Gastroesophageal sphincter (tissue), 4 donors: ENCODE measurements at regions not wholly inside any gene's neighbourhood (a gene's known extent, or its start where the extent isn't known, plus 50 kb on each side); places are given as distances from the start of the nearest gene placed in this dataset.

Experiments
- ATAC-seq: fragments of 150-250 bp; one replicate; pipeline ENCODE4 v1.9.1; 2016; ENCODE audit warnings: mild to moderate bottlenecking, moderate library complexity
- H3K27ac ChIP-seq, 4 donors: fragments of 200-600 bp; sonication (generic) in 3 of 4; 1 replicate in 3 of 4; 2 replicates in 1 of 4; pipeline ENCODE4 v1.5.1; 2016 to 2019
- H3K27me3 ChIP-seq: fragments of 200-600 bp; sonication (generic); one replicate; pipeline ENCODE4 v1.5.1; 2019
- H3K36me3 ChIP-seq, 2 donors: fragments of 200-600 bp; sonication (generic); one replicate each; pipeline ENCODE4 v1.5.1; 2019; ENCODE audit warnings: control low read depth in 1 of 2
- H3K4me1 ChIP-seq, 3 donors: fragments of 200-600 bp; sonication (generic); 1 replicate in 2 of 3; 2 replicates in 1 of 3; pipeline ENCODE4 v1.5.1; 2016 to 2019; ENCODE audit warnings: control low read depth in 2 of 3
- H3K4me3 ChIP-seq, 2 donors: fragments of 200-600 bp; sonication (generic); one replicate each; pipeline ENCODE4 v1.5.1; 2019; ENCODE audit warnings: mild to moderate bottlenecking in 1 of 2, moderate library complexity in 1 of 2
- H3K9me3 ChIP-seq, 3 donors: fragments of 200-600 bp; sonication (generic); one replicate each; pipeline ENCODE4 v1.5.1; 2017 to 2019; ENCODE audit warnings: control low read depth in 2 of 3
- EP300 ChIP-seq: sonication (generic); formaldehyde crosslinking; IDR thresholded peaks from one replicate; pipeline ENCODE4 v1.6.1; 2017; ENCODE audit warnings: antibody characterized with exemption, mild to moderate bottlenecking
- POLR2A ChIP-seq, 2 donors: fragments of 450-650 bp; IDR thresholded peaks; one replicate each; pipeline ENCODE4 v1.6.1; 2017; ENCODE audit warnings: antibody characterized with exemption in 2 of 2, mild to moderate bottlenecking in 2 of 2, moderate library complexity in 1 of 2
- POLR2AphosphoS5 ChIP-seq: sonication (generic); formaldehyde crosslinking; IDR thresholded peaks from one replicate; pipeline ENCODE4 v1.6.1; 2017; ENCODE audit warnings: antibody characterized with exemption
- WGBS, 2 donors: methylation state at CpG; one replicate each; pipeline ENCODE4 v1.1.5; 2018; ENCODE audit warnings: low coverage in 1 of 2; 5-methylcytosine and 5-hydroxymethylcytosine counted together
- TF ChIP-seq, protein P1 (sequence below), 4 experiments: fragments of 200-600 bp in 2 of 4; fragments of 450-650 bp in 2 of 4; sonication (generic) in 1 of 4; IDR thresholded peaks; one replicate each; pipeline ENCODE4 v1.5.1; 2017 to 2019; ENCODE audit warnings: antibody characterized with exemption in 4 of 4, mild to moderate bottlenecking in 2 of 4, moderate library complexity in 2 of 4

DNA sequence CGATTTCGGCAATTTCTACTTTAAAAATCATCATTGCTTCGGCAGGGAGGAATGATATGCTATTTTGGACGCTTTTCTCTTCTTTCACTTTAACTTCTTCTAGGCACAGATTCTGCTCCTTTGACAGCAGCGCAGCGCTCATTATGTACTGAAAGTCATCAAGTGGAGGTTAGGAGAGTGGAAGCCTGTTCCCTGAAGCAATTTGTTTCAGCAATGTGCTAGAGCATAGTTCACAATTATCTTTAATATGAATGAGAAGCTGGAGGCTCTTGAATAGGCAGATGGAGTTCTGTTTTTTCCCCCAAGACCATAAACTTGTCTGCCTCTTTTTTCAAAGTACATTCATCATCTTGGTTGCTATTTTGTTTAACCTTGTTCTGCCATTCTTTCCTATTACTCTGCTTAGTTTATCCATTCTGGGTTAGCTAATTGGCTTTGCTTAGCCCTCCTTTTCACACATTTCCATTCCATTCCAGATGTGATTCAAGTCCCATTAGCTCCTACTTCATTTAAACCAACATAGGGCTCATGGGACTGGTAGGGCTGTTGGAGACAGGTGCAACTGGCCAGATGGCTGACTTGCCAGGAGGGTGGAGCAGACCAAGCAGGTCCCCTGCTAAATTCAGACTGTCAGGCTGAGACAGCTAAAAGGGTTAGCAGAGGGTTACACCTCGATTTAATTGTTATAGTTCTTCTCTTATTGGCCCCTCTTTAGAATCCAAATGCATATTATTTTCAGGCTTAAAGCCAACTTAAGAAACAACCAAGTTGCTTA, 534.7 kb upstream of the CBLB start:
- H3K4me3 ChIP-seq = no peak overlapping the region
- H3K36me3 ChIP-seq = no peaks in the 10 kb centered on the region
- ATAC-seq = no peak
- no peaks in the 10 kb centered on the region for H3K9me3 ChIP-seq
- no peak overlapping the region for H3K27ac ChIP-seq
- no peaks in the 10 kb centered on the region for H3K27me3 ChIP-seq
- H3K4me1 ChIP-seq = peaks cover 0 to 15% (median 0%) of the 10 kb centered on the region in 3 donors
- 63 to 93% methylated on average over 7 of the region's 7 CpGs for WGBS, 2 donors
- no peak for TF ChIP-seq POLR2A (IDR thresholded peaks at IDR 0.05)
- no peak for TF ChIP-seq POLR2AphosphoS5
- TF ChIP-seq EP300 = no peak
- TF ChIP-seq, protein P1, sequence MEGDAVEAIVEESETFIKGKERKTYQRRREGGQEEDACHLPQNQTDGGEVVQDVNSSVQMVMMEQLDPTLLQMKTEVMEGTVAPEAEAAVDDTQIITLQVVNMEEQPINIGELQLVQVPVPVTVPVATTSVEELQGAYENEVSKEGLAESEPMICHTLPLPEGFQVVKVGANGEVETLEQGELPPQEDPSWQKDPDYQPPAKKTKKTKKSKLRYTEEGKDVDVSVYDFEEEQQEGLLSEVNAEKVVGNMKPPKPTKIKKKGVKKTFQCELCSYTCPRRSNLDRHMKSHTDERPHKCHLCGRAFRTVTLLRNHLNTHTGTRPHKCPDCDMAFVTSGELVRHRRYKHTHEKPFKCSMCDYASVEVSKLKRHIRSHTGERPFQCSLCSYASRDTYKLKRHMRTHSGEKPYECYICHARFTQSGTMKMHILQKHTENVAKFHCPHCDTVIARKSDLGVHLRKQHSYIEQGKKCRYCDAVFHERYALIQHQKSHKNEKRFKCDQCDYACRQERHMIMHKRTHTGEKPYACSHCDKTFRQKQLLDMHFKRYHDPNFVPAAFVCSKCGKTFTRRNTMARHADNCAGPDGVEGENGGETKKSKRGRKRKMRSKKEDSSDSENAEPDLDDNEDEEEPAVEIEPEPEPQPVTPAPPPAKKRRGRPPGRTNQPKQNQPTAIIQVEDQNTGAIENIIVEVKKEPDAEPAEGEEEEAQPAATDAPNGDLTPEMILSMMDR (IDR thresholded peaks at IDR 0.05) = no peak

DNA sequence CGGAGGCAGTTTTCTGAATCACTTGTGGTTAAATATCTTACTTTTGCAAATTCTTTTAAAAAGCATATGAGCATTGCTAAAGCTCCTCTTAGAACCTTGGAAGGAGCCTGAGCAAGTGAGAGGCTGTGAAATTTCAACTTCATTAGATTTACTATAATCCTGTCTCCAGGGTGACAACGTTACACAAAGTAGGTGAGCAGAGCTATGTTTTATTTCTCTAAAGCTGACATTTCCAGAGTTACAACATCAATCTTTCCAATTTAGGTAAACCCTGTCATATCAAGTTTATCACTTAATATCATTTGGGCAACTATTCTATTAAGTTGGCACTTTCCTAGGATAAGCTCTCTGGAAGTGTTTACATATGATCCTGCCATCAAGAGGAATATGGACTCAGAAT, 544.9 kb upstream of the CBLB start:
- WGBS, 2 donors = 59 to 66% methylated on average over 2 of the region's 2 CpGs
- H3K9me3 ChIP-seq = no peaks in the 10 kb centered on the region
- no peaks in the 10 kb centered on the region for H3K36me3 ChIP-seq
- H3K27ac ChIP-seq = no peak overlapping the region
- no peak for ATAC-seq
- H3K27me3 ChIP-seq = no peaks in the 10 kb centered on the region
- TF ChIP-seq POLR2AphosphoS5 (no peak), POLR2A (IDR thresholded peaks at IDR 0.05) (no peak), EP300 (no peak)
- TF ChIP-seq, protein P1 (IDR thresholded peaks at IDR 0.05) = no peak
- H3K4me3 ChIP-seq = no peak overlapping the region
- H3K4me1 ChIP-seq = peaks cover 0 to 11% (median 3%) of the 10 kb centered on the region in 3 donors

DNA sequence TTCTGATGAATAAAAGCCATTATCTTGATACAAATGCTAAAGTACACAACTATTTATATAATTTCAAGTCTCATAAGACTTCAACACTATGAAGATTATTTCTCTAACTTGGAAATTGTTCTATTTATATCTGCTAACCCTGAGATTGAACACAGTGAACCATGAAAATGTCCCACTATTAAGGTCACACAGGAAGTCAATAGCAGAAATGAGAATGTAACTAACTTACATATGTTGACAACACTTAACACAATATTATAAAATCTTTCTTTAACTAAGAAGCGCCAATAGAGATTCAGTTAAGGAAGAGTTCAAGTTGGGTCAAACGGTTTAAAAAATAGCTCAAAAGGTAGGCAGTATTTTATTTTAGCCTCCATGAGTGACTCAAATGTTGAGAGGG, 551.8 kb upstream of the CBLB start:
- Histone ChIP-seq H3K4me3 (no peak overlapping the region), H3K27me3 (no peaks in the 10 kb centered on the region), H3K27ac (no peak overlapping the region), H3K9me3 (no peaks in the 10 kb centered on the region), H3K36me3 (no peaks in the 10 kb centered on the region), H3K4me1 (peaks cover 0 to 6% (median 3%) of the 10 kb centered on the region in 3 donors)
- TF ChIP-seq POLR2A (IDR thresholded peaks at IDR 0.05) (no peak), POLR2AphosphoS5 (no peak), EP300 (no peak)
- TF ChIP-seq, protein P1 (IDR thresholded peaks at IDR 0.05) = no peak
- ATAC-seq = no peak
- WGBS, 2 donors = 50 to 64% methylated on average over 2 of the region's 2 CpGs

DNA sequence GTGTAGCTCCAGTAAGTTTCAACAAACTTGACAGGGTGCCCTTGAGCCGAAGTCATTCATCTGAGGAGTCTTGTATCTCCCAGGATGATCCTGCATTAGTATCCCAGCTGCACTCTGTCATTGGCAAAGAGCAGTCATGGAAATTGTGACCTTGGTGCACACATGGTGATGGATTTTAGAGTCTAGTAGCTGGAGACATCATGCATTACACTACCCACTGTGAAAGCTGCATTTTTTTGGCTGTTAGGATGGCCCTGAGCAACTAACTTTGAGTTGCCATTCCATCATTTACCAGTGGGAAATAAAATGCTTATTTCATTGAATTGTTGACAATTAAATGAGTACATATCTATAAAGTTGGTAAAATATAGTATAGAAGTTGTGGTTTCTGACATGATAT, 552.6 kb upstream of the CBLB start:
- peaks cover 0 to 6% (median 3%) of the 10 kb centered on the region in 3 donors for H3K4me1 ChIP-seq
- no peaks in the 10 kb centered on the region for H3K9me3 ChIP-seq
- TF ChIP-seq POLR2A (IDR thresholded peaks at IDR 0.05) (no peak), POLR2AphosphoS5 (no peak), EP300 (no peak)
- TF ChIP-seq, protein P1 (IDR thresholded peaks at IDR 0.05) = no peak
- 80 to 86% methylated on average over 1 of the region's 1 CpG for WGBS, 2 donors
- no peak overlapping the region for H3K27ac ChIP-seq
- H3K36me3 ChIP-seq = no peaks in the 10 kb centered on the region
- ATAC-seq = no peak
- no peak overlapping the region for H3K4me3 ChIP-seq
- no peaks in the 10 kb centered on the region for H3K27me3 ChIP-seq

DNA sequence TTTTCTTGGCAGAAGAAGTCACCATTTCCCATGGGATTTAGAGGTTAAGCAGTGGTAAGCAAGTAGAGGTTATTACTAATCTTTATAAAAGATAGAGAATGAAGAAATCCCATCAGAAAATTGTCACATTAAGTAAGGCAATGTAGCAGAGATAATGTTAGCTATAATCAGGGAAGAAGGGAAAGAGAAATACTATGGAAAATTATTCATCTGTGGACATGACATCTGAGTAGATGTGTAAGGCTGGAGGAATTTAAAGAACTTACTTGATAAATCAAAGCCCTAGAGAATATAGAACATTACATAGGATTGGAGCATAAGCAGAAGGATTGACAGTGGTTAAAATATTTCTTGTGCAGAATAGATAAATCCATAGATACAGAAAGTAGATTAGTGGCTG, 553.1 kb upstream of the CBLB start:
- Histone ChIP-seq H3K27ac (no peak overlapping the region), H3K4me1 (peaks cover 0 to 6% (median 0%) of the 10 kb centered on the region in 3 donors), H3K4me3 (no peak overlapping the region), H3K27me3 (no peaks in the 10 kb centered on the region), H3K36me3 (no peaks in the 10 kb centered on the region), H3K9me3 (no peaks in the 10 kb centered on the region)
- ATAC-seq = no peak
- TF ChIP-seq, protein P1 (IDR thresholded peaks at IDR 0.05) = no peak
- TF ChIP-seq POLR2AphosphoS5 = no peak
- no peak for TF ChIP-seq EP300
- no peak for TF ChIP-seq POLR2A (IDR thresholded peaks at IDR 0.05)
